SK-MEL-5 (cell line): ENCODE measurements at regions not wholly inside any gene's neighbourhood (a gene's known extent, or its start where the extent isn't known, plus 50 kb on each side); places are given as distances from the start of the nearest gene placed in this dataset.
A peak's percentile ranks its signal among the peaks of the same experiment; 100 is the strongest.

Experiments used
- DNase-seq: peaks from one replicate; pipeline ENCODE4 v3.0.0-alpha.2; 2016; ENCODE audit warnings: low read depth, low spot score
- in situ Hi-C: cut with HindIII; loops from 2 replicates; pipeline ENCODE4 v1.10.0; 2016; ENCODE audit warnings: low sequenced_read_pairs, high pct_unique_total_duplicates, low pct_unique_long_range_greater_than_20kb

DNA sequence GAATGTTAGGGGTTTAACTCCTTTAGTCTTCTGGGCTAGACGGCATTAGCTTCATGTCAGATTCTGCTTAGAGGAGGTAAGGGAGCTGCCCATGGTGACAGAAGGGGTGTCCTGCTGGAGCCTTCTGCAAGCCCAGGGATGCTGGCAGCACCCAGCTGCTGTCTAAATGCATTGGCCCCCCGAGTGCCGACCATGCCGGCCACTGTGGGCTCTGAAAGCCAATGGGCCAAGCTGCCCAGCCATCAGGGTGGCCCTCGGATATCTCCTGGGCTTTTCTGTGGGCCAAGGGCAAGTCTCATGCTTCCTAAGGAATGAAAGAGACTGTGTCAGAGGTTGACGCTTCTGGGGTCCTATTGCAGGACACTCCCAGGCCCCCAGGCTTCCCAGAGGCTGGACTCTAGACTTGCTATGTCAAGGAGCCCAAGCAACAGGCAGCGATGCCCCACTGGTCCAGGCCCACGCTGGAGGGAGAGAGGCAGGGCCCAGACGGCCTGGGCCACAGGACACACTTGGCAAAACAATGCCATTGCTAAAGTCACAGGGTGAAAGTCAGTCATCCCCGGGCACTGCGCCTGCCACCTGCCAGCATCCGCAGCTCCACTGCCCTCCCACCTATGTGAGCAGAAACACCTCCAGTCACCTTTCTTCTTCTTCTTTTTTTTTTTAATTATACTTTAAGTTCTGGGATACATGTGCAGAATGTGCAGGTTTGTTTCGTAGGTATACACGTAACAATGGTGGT is 160.2 kb upstream of the GPR12 start:
- in situ Hi-C loops = no loop called here
- no peak for DNase-seq

DNA sequence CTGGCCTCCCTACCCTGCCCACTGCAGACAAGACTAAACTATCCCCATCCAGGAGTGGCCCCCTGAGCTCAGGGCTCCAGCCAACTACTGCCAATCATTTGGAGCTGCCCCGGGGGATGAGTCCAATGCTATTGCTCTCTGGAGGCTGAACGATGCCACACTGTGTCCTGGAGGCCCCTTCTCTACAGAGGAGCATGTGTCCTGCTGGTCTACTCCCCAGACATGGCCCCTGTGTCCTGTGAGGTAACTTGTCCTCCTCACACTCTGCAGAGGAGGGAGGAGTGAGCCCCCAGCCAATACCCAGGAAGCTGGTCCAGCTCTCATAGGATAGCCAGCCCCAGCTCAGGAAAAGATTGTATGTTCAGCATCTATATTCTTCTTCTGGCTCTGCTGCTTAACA is 159.1 kb upstream of the GPR12 start:
- DNase-seq = no peak
- in situ Hi-C loops = no loop called here

DNA sequence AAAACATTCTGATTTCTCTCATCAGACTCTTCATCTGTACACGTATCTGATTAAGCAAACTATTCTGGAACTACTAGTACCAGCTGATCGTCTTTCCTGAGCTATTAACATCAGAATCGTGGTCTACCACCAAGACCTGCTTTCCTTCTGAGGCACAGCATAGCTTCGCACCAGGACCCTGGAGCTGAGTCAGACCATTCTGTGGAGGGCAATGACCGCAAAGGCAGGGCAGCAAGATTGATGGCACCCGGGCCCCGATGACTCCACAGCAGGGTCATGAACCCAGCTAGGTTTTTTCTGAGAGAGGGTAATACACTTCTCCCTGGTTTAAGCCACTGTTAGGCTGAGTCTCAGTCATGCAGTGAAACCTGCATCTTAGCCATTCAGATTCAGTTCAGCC is 158.7 kb upstream of the GPR12 start:
- no peak for DNase-seq
- in situ Hi-C loops = no loop called here

DNA sequence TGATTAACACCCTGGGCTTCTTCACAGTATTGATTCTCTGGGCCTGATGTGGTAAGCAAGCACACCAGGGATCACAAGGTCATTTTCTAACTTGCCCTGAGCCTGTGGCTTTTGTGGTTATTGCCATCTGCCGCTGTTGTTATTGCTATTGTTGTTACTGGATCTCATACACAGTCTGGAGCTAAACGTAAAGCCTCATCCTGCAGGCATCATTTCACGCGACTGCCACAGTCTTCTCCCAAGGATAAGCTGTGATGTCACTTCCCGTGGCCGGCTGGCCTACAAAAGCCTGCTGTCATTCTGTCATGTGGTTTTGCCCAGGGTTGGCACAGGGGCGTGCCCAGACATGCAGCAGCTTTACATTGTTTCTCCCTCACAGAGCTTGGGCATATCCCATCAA is 154.0 kb upstream of the GPR12 start:
- in situ Hi-C loops = no loop called here
- DNase-seq = peak; percentile 62

DNA sequence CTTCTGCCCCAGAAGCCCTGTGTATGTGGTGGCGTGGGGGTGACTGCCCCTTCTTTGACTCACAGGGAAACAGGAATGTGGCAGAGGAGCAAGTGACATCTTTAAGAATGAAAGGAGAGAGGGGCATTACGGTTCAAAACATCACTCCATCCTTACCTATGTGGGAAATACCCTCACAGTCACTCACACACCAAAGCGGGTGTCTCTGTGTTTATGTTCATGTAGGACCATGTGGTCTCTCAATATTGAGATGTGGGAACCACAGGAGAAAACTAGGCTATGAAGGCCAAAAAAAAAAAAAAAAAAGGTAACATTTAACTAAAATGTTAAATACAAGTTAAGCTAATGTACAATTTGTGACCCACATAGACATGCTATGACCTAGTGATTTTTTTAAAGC is 153.6 kb upstream of the GPR12 start:
- in situ Hi-C loops = no loop called here

DNA sequence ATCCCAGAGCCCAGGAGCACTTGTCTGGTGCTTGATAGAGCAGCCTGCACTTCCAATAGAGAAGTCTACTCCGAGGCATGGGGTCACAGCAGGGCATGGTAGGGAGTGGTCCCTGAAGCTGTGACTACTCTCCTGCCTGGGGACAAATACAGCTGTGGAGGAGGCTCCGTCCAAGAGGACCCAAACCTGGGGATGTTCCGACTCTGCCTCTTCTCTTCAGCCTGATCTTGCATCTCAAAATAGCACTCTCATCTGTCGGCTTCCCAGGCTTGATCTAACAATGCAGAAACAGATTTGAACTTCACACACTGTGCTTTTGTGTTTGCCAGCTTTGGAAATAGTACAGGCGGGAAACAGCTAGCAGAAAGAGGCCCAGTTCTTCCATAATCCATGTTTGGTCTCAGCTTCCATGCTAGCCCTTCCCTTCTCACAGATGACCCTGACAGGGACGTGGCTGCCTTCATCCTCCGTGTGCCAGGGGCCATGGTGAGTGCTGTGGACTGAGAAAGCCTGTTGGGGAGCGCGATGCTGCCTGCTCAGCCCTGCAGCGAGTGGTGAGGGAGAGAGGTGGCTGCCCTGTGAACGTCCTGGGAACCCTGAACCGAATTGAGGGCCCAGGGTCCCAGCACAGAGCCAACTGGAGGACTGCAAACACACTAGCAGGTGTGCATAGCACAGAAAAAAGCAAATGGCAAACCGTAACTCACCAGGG is 150.3 kb upstream of the GPR12 start:
- in situ Hi-C loops = no loop called here
- DNase-seq = no peak

More for the DNA sequence above, 153.6 kb upstream of the GPR12 start:
- DNase-seq = no peak

DNA sequence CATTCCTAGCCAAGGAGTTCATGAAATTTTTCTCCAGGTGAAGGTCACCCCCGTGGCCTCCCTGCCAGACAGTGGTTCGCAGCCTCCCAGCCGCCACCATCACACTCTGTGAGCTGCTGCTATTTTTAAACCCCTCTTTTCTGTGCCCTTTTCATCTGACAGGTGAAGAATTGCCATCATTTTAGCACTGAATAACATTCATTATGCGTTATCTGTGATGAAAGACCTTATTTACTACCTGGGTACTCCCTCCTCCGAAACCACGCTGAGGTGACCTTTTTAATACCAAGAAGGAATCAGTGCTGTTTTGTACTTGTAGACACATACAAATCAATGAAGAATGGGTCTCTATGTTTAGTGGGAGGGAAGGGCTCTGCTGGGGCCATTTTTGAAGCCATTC is 148.9 kb upstream of the GPR12 start:
- in situ Hi-C loops = no loop called here
- peak; percentile 55 for DNase-seq

DNA sequence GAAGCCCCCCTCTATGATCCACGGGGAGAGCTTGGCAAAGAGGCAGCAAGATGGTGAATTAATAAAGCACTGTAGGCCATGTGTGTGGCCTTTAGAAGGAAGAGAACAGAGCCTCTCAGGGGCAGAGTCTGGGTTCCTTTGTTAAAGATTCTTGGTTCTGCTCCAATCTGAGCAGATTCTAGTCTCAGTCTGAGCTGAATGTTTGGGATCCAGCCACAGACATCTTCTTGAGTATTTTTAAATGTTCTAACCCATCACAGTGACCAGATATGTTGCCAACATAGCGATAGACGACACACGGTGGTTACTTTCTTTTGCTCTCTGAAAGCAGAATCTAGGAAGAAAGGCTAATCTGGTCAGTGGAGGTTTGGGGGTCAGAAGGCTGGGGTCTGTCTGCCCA is 147.5 kb upstream of the GPR12 start:
- DNase-seq = no peak
- in situ Hi-C loops = no loop called here

DNA sequence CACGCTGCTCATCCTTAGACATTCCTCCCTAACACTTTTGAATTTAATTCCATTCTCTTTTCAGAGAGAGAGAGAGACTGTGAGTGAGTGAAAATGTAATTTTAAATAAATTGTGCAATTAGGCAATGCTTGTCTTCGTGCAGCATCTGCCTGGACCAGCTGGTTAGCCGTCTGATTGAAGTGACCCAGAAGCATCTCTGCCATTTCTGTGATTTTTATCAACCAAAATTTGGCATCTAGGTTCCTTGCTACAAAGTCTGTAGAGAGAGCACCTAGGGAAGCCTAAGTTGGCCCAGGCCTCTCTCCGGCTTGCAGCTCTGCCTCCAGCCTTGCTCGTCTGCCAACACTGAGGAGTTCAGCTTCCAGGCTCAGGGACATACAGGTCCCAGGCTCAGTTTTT is 138.6 kb upstream of the GPR12 start:
- in situ Hi-C loops = no loop called here
- no peak for DNase-seq

DNA sequence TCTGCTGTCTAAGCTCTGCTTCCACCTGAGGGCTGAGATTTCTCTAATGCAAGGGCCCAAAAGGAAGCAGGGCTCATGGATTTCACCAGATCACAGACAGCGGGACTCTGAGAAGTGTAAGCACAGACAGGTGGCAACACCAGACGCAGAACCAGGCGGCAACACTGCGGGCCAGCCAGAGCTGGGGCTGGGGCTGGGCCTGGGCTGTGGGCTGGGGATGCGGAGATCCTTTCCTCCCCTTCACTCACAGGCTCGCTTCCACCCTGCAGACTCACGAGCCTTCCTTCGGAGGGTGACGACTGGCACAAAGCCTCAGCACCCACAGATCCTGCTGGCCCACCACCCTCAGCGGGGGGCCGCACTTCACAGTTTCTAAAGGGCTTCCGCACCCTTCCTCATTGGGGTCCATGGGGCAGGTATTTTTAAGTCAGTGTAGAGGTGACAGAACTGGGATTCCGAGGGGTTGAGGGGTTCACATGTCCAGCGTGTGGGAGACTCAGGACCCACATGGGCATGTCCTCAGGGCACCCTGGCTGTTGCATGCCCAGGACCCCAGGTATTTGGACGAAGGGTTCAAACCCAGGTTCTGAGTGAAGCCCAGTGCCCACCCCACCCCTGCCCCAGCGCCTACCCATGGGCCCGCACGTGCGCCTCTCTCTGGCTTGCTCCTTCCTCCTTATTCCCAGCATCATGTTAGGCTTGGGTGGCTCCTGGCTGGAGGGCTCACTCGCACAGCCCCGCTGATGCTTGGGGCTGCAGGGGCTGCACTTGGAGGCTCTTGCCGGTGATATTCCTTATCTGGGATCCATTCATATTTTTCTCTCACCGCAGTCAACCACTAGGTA is 137.3 kb upstream of the GPR12 start:
- in situ Hi-C loops = no loop called here

DNA sequence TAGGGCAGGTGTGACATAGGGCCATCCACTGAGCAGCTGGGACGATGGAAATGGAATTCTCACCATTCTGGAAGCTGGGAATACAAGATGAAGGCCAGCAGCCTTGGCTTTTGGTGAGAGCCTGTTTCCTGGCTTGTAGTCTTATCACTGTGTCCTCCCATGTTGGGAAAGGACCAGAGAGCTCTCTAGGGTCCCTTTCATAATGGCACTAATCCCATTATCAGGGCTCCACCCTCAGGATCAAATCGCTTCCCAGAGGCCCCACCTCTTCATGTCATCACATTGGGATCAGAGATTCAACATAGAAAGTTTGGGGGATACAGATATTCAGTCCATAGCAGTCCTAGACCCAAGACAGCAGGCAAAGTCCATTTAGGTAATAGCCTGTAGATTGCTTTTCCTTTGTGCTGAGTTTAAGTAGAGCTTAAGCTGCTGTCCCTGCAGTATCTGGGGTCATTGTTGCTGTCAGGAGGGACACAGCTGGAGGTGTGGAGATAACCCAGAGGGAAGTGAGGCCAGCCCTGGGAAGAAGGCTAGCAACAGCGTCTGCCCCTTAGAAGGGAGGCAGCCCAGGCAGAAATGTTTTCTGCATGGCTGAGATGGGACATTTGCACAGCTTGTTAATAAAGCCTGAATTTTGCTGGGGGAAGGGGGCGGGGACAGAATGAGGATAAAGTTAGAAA is 136.5 kb upstream of the GPR12 start:
- no peak for DNase-seq
- in situ Hi-C loops = no loop called here

More for the DNA sequence above, 137.3 kb upstream of the GPR12 start:
- DNase-seq = no peak

DNA sequence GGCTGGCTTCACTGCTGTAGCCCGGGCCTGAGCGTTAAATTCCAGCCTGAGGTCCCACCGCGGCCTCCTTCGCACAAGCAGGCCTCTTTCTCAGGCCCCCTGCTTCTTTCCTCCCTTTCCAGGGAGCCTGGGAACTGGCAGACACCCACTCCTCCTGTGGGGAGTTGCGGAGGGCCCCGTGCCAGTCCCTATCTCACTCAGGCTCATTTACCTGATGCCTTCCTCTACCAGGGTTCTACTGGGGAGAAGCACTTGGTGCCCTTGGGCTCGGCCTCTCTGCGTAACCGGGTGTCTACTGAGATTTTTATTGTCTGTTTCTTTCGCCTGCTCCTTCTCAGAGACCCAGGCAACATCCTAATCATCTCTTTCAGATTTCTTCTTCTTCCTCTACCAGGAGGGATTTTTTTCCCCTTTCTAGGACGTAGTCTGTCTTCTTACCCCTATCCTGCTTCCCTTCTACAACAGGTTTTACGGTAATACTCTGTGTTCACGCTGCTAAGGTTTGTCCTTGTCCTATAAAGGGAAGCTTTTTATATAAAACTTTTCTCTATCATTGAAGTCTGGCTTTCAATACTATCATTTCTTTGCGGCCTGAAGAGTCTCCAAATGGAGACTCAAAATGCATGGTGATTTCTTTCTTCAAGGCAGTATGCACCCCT is 135.4 kb upstream of the GPR12 start:
- in situ Hi-C loops = no loop called here

DNA sequence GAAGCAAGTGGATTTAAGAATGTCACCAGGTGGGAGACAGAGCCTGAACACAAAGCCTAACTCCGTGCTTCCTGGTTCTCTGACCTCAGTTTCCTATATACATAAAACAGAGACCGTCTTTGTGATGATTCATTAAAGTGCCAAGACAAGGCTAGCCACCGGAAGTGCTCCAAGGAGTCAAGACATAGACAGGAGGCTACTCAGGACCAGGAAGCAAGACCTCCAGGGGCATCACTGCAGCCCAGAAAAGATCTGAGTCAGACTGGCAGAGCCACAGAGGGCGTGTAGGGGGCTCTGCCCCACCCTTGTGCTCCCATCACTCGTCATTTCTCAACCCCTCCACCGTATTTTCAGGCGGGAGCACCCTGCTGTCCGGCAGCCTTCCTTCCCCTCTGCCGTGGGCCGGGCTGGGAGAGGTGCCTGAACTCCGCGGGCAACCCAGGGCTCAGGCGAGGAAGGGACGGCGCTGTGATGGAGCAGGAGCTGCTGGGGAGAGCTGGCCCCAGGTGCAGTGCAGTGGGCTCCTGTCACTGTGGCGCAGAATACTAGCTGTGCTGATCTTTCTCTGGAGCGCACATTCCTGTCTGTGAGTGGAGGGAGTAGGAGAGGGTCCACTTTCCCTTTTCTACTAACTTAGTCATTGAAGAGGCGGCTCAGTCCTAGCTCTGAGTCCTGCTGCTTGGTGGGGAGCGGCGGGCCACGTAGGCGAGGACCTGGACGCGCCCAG is 134.7 kb upstream of the GPR12 start:
- DNase-seq = no peak
- in situ Hi-C loops = no loop called here

More for the DNA sequence above, 135.4 kb upstream of the GPR12 start:
- DNase-seq = no peak

DNA sequence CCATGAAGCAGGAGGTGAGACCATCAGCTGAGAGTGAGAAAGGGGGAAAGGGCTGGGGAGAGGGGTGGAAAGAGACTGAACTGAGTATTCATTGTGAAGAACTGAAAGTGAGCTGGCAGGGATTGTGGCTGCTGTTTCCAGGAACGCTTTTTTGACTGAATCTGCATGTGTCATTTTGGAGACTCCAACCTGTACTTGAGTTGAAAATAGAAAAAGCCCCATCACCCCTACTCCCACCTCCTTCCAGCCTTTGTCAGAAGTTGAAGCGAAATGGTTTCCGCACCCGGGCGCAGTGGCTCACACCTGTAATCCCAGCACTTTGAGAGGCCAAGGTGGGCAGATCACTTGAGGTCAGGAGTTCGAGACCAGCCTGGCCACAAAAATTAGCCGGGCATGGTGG is 128.0 kb upstream of the GPR12 start:
- in situ Hi-C loops = no loop called here
- DNase-seq = no peak

DNA sequence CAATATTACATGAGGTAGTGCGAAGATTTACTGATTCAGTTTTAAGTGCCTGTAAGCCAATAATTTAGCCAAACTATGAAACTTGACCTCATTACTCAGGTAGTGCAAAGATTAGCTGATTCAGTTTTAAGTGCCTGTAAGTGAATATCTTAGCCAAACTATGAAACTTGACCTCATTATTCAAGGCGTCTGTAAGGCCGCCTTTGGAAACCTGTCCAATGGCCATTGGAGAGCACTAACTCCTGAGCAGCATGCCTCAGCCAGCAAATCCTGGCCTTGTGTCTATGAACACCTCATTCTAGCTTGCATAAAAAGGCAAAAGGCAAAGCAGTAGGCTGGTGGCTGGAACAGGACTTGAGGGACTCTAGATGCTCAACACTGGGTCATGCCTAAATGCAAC is 127.0 kb upstream of the GPR12 start:
- in situ Hi-C loops = no loop called here

DNA sequence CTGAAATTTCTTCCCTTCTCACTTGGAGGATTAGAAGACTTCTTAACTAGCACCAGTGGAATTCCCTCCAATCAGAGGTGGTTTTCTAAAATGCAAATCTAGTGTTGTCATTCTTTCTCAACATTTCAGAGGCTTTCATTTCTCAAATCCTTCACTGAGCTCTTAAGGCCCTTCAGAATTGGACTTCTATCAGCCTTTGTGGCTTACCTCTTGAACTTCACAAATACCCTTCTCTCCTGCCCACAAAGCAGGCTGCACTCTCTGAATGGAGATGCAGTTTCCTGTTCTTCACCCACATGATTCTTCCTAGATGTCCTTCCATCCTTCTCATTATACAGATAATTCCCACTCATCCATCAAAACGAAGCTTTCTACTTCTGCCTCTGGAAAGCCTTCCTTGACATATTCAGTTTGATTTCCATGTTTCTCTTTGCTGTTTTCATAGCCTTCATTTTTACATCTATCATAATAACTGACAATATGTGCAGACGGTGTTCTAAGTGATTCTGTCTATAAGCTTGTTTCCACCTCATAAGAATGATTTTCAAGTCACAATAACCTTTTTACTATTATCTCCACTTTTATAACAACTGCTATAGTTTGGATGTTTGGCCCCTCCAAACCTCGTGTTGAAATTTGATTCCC is 123.1 kb upstream of the GPR12 start:
- in situ Hi-C loops = no loop called here
- DNase-seq = no peak

More for the DNA sequence above, 127.0 kb upstream of the GPR12 start:
- no peak for DNase-seq
